MM.1S (cell line): ENCODE measurements at regions not wholly inside any gene's neighbourhood (a gene's known extent, or its start where the extent isn't known, plus 50 kb on each side); places are given as distances from the start of the nearest gene placed in this dataset.

Source experiments
- CTCF ChIP-seq: fragments of 300-600 bp; sonication (generic); IDR thresholded peaks from 2 replicates; pipeline ENCODE4 v1.5.1; 2016; ENCODE audit warnings: antibody characterized with exemption, low read length, mixed read lengths
- EZH2 ChIP-seq: fragments of 300-600 bp; sonication (generic); optimal IDR thresholded peaks from 2 replicates; pipeline ENCODE3; 2017; ENCODE audit warnings: low read depth, mild to moderate bottlenecking, antibody characterized with exemption, low read length, mixed read lengths
- EZH2phosphoT487 ChIP-seq: fragments of 300-600 bp; sonication (generic); IDR thresholded peaks from 2 replicates; pipeline ENCODE4 v1.6.1; 2018; ENCODE audit warnings: antibody characterized with exemption, low read length

GRCh38 chr7:145681646-145682045, 435.0 kb upstream of the CNTNAP2 start:
- TF ChIP-seq CTCF (no peak), EZH2phosphoT487 (no peak), EZH2 (no peak)
